ENCODE measurements at regions not wholly inside any gene's neighbourhood (a gene's known extent, or its start where the extent isn't known, plus 50 kb on each side); places are given as distances from the start of the nearest gene placed in this dataset.

- no peak overlapping the region for H3K4me2 ChIP-seq (ENCODE audit: low read length)
- TF ChIP-seq EZH2phosphoT487 (IDR thresholded peaks at IDR 0.05; ENCODE audit: low read depth) (no peak), CTCF (IDR thresholded peaks at IDR 0.05; ENCODE audit: low read depth, low read length) (no peak)
- H3K9ac ChIP-seq (ENCODE audit: low read length) = no peak overlapping the region
- no peaks in the 10 kb centered on the region for H3K36me3 ChIP-seq (replicated peaks; ENCODE audit: low read depth, low read length)
- no peaks in the 10 kb centered on the region for H4K20me1 ChIP-seq (ENCODE audit: insufficient read depth, low read length)
- H3K9me3 ChIP-seq (ENCODE audit: insufficient read depth, low read length) = 0 out of 2 replicates have a peak, but pooled peaks cover 9% of the 10 kb centered on the region
- no peaks in the 10 kb centered on the region for H3K4me1 ChIP-seq (ENCODE audit: low read length)
- H3K27me3 ChIP-seq (ENCODE audit: low read depth, low read length) = no peaks in the 10 kb centered on the region
- no peaks in the 10 kb centered on the region for H3K79me2 ChIP-seq (ENCODE audit: low read length)
- no peak overlapping the region for H3K27ac ChIP-seq (ENCODE audit: low read length)
- H3K4me3 ChIP-seq (ENCODE audit: low read length) = no peak overlapping the region
- no peak overlapping the region for H2AFZ ChIP-seq (ENCODE audit: low read depth, low read length)
Observed at GRCh38 chr13:90526711-90527110, 820.8 kb upstream of the MIR17HG start.

DNA sequence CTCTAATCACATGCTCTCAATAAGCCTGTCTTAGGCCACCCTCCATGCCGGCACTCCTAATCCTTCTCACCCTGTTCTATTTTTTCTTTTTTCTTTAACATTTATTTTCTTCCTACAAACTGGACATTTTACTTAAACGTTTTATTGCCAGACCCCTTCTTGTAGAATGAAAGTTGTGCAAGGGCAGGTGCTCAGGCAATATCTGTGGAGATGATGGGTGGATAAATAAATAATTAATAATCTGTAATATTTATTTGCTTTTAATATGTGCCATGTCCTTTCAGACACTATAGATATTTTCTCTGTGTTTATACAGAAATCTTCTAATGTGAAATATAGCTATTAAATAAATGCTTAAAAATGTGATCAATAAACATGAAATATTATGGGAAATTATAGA lies 815.7 kb upstream of the MIR17HG start:
- H3K79me2 ChIP-seq (ENCODE audit: low read length) = no peaks in the 10 kb centered on the region
- no peak overlapping the region for H2AFZ ChIP-seq (ENCODE audit: low read depth, low read length)
- no peaks in the 10 kb centered on the region for H3K9me3 ChIP-seq (ENCODE audit: insufficient read depth, low read length)
- no peaks in the 10 kb centered on the region for H3K36me3 ChIP-seq (replicated peaks; ENCODE audit: low read depth, low read length)
- no peak overlapping the region for H3K27ac ChIP-seq (ENCODE audit: low read length)
- H3K9ac ChIP-seq (ENCODE audit: low read length) = no peak overlapping the region
- no peaks in the 10 kb centered on the region for H3K4me1 ChIP-seq (ENCODE audit: low read length)
- TF ChIP-seq EZH2phosphoT487 (IDR thresholded peaks at IDR 0.05; ENCODE audit: low read depth) (no peak), CTCF (IDR thresholded peaks at IDR 0.05; ENCODE audit: low read depth, low read length) (no peak)
- no peaks in the 10 kb centered on the region for H3K27me3 ChIP-seq (ENCODE audit: low read depth, low read length)
- no peak overlapping the region for H3K4me3 ChIP-seq (ENCODE audit: low read length)
- no peak overlapping the region for H3K4me2 ChIP-seq (ENCODE audit: low read length)
- no peaks in the 10 kb centered on the region for H4K20me1 ChIP-seq (ENCODE audit: insufficient read depth, low read length)

- H3K4me3 ChIP-seq (ENCODE audit: low read length) = no peak overlapping the region
- no peaks in the 10 kb centered on the region for H4K20me1 ChIP-seq (ENCODE audit: insufficient read depth, low read length)
- H3K79me2 ChIP-seq (ENCODE audit: low read length) = no peaks in the 10 kb centered on the region
- no peaks in the 10 kb centered on the region for H3K4me1 ChIP-seq (ENCODE audit: low read length)
- TF ChIP-seq CTCF (IDR thresholded peaks at IDR 0.05; ENCODE audit: low read depth, low read length) (no peak), EZH2phosphoT487 (IDR thresholded peaks at IDR 0.05; ENCODE audit: low read depth) (no peak)
- H3K27me3 ChIP-seq (ENCODE audit: low read depth, low read length) = no peaks in the 10 kb centered on the region
- H3K36me3 ChIP-seq (replicated peaks; ENCODE audit: low read depth, low read length) = no peaks in the 10 kb centered on the region
- no peak overlapping the region for H3K9ac ChIP-seq (ENCODE audit: low read length)
- no peak overlapping the region for H2AFZ ChIP-seq (ENCODE audit: low read depth, low read length)
- H3K4me2 ChIP-seq (ENCODE audit: low read length) = no peak overlapping the region
- no peak overlapping the region for H3K27ac ChIP-seq (ENCODE audit: low read length)
- H3K9me3 ChIP-seq (ENCODE audit: insufficient read depth, low read length) = 0 out of 2 replicates have a peak, but pooled peaks cover 3% of the 10 kb centered on the region
Observed at GRCh38 chr13:90532861-90533492, 814.5 kb upstream of the MIR17HG start.

GRCh38 chr13:90533866-90534265 lies 813.6 kb upstream of the MIR17HG start:
- no peak overlapping the region for H3K9ac ChIP-seq (ENCODE audit: low read length)
- no peaks in the 10 kb centered on the region for H3K27me3 ChIP-seq (ENCODE audit: low read depth, low read length)
- H3K79me2 ChIP-seq (ENCODE audit: low read length) = no peaks in the 10 kb centered on the region
- H4K20me1 ChIP-seq (ENCODE audit: insufficient read depth, low read length) = no peaks in the 10 kb centered on the region
- H3K4me1 ChIP-seq (ENCODE audit: low read length) = no peaks in the 10 kb centered on the region
- H3K36me3 ChIP-seq (replicated peaks; ENCODE audit: low read depth, low read length) = no peaks in the 10 kb centered on the region
- H3K9me3 ChIP-seq (ENCODE audit: insufficient read depth, low read length) = 0 out of 2 replicates have a peak, but pooled peaks cover 6% of the 10 kb centered on the region
- H3K4me2 ChIP-seq (ENCODE audit: low read length) = no peak overlapping the region
- no peak overlapping the region for H2AFZ ChIP-seq (ENCODE audit: low read depth, low read length)
- no peak overlapping the region for H3K27ac ChIP-seq (ENCODE audit: low read length)
- H3K4me3 ChIP-seq (ENCODE audit: low read length) = no peak overlapping the region
- TF ChIP-seq CTCF (IDR thresholded peaks at IDR 0.05; ENCODE audit: low read depth, low read length) (no peak), EZH2phosphoT487 (IDR thresholded peaks at IDR 0.05; ENCODE audit: low read depth) (no peak)

Measured in OCI-LY3 (cell line).